HG03103 (cell line): ENCODE measurements at regions not wholly inside any gene's neighbourhood (a gene's known extent, or its start where the extent isn't known, plus 50 kb on each side); places are given as distances from the start of the nearest gene placed in this dataset.
A peak's percentile ranks its signal among the peaks of the same experiment; 100 is the strongest.

ENCODE experiments used
- ATAC-seq: cut with Tn5 transposase; IDR thresholded peaks from one replicate; pipeline ENCODE4 v1.9.1; 2021; ENCODE audit warnings: low read depth; ENCODE audit not compliant: unreplicated experiment

GRCh38 chr4:121534187-121534586 lies 153.4 kb upstream of the QRFPR start:
- no peak for ATAC-seq

GRCh38 chr4:121526509-121526908 lies 145.7 kb upstream of the QRFPR start:
- ATAC-seq: no peak

DNA sequence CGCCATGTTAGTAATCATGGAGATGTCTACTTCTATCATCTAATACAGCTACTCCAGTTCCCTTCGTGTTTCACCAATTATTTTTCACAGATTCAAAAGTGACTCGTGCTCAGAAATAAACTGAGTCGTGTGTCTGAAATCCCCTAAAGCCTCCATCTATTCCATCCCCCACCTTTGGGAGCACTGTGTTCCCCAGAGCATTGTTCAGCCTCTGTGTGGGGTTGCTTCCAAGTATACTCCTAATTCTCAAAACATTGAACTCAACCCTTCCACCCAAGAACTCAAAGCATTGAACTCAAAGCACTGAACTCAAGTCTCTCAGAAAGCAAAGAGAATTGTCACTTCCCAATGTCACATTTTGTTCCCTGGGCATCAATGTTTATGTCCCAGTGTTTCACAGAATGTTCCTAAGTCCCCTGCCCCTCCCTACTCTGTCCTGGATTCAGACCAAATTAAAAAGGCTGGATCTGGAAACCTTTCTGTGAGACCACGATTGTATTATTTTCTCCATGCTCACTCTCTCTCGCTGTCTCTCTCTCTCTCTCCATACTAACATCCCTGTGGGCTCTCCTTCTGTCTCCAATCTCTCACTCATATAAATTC lies 138.5 kb upstream of the QRFPR start:
- no peak for ATAC-seq

DNA sequence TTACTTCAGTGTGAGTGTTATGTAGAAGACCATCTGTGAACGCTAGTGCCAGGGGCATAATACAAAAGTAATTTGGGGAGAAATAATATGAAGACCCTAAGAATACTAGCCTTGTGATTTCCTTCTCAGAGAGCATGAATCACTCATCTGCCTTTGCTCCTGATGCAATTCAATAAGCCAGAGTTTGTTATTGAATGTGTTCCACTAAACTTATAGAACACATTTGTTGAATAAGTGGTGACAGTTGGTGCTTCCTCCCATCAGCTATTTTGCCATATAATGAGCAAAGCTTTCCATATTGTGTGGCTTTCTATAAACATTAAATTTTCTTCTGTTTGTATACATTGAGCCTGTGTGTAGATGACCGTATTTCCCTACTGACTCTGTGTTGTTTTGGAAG lies 136.4 kb upstream of the QRFPR start:
- no peak for ATAC-seq

DNA sequence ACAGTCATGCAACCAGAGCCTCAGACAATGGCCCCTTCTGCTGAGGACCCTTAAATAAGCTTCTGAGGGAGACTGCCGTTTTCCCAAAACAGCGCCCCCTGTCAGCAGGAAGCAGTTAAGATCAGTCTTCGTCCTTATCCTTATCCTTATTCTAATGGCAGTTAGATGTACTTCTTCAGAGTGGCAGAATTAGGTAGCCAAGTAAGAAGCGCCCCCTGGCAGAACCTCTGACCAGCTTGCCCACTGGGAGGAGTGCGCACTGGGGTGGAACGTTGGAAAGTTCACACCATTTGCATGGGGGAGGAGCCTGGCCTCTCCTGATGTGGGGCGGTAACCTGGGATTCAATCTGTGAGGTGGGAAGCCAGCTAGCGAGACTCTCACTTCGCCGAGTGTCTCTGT lies 133.6 kb upstream of the QRFPR start:
- ATAC-seq: no peak

GRCh38 chr4:121510341-121510874 lies 129.6 kb upstream of the QRFPR start:
- peak; percentile 53 for ATAC-seq

DNA sequence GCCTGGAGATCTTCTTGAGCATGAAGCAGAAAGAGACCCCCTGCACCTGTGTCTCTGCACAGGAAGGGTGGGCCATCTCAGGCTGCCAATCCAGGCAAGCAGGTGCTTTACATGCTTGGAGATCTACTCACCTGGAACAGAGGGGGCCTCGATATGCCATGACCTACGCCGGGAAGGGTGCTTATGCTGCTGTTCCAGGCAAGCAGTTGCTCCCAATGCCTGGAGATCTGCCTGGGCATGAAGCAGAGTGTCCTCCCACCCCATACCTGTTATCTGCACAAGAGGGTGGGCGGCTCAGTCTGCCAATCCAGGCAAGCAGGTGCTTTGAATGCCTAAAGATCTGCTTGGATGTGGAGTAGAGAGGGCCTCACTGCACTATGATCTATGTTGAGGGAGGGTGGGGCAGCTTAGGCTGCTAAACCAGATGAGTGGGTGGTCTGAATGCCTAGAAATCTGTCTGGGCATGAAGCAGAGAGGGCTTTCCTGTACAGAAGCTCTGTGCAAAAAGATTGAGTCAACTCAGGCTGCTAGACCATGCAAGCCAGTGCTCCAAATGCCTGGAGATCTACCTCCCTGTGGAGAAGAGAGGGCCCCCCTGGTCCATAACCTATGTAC lies 104.5 kb upstream of the QRFPR start:
- ATAC-seq: no peak

GRCh38 chr4:121484633-121485032 lies 103.8 kb upstream of the QRFPR start:
- ATAC-seq: peak; percentile 98

- ATAC-seq: no peak
Measured at GRCh38 chr4:121479808-121480207, 99.0 kb upstream of the QRFPR start.

GRCh38 chr4:121477480-121477879 lies 96.7 kb upstream of the QRFPR start:
- no peak for ATAC-seq

GRCh38 chr4:121477079-121477478 lies 96.3 kb upstream of the QRFPR start:
- no peak for ATAC-seq

DNA sequence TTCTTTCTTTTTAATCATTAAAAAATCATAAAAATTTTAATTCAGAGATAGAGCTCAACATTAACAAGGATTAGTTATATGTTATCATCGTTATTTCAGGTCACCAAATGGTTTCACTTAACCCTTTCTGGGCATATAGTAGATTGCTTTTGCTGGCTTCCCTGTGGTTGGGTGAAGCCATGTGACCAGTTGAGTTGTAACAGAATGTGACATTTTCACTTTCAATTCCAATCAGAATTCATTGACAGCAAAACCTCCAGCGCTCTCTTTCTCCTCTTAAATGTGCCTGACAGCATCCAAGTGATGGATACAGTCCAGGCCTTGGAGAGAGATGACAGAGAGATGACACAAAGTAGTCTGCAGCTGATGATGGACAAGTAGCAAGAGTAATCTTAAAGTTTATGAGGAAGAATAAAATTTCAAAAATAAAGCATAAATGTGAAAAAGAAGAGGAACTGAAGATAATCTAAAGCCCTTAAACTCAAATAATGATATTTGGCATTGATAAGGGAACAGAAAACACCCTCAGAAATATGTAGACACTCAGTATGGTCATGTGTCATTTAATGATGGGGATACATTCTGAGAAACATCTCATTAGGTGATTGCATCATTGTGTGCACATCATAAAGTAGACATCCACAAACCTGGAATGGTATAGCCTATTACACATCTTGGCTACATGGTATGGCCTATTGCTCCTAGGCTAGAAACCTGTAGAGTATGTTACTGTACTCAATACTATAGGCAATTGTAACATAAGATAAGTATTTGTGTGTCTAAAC lies 92.3 kb upstream of the QRFPR start:
- ATAC-seq: peak; percentile 86

DNA sequence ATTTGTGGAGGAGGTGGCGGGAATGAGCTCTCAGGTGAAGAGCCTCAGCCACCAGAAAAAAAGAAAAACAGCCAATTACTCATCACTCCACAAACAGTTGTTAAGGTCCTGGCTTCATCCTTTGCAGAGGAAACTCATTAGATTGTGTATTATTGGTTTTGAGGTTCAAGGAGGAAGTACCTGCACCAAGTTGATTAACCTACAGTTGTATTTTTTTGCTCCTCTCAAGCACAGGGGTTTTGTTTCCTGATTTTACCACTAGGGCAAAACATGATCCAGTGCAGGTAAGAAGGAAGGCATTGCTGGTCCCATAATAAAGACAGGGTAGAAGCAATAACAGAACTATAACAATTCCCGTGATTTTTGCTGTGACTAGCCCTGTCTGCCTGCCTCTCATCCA lies 84.0 kb upstream of the QRFPR start:
- ATAC-seq: no peak

DNA sequence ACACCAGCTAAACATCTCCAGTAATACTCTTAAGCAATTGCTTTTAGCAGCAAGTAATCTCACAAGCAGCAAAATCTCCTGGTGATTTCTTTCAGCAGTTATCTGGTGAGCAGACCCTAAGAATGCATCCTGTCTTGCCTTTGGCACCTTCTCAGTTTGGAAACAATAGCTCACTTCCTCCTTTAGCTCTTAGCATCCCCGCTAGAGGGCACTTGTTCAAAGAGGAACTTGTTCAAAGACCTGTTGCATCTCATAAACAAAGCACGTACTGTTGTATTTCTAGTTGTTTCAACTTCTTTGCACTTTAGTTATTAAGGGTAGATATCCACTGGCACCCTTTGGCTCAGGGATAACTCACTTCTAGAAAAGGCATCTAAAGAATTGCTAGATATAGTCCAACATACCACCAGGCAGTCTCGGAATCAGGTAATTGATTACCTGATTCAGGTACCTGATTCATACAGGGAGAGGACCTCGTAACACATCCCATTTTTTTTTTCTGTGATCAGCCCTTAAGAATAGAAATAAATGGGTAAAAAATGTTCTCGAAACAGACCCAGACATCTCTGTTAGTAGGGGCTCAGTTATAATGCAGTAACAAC lies 81.9 kb upstream of the QRFPR start:
- peak; percentile 92 for ATAC-seq

- ATAC-seq: no peak
Measured at GRCh38 chr4:121459026-121459425, 78.2 kb upstream of the QRFPR start.

DNA sequence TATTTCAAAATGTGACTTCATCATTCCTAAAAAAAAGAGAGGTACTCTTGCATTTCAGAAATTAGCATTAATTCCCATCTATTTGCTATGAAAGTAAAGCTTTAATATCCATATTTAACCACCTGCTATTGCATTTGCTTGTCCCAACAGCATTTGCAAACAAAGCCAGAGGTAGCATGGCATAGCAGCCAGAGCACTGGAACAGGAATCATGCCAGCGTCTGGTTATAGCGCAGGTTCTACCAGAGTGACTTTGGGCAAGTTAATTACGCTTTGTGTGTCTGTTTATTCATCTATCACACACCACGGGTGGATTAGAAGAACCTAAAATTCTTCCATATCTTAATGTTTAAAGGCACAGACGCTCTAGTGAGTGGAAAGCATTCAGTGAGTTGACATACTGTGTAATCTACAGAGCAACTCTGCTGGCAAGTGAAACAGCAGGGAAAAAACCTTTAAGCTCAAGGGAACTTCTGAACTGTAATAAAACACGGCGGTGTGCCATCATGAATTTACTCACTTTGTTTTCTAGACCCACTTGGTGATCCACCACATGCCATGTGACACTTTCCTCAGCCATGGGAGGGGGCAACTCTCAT lies 76.6 kb upstream of the QRFPR start:
- no peak for ATAC-seq

DNA sequence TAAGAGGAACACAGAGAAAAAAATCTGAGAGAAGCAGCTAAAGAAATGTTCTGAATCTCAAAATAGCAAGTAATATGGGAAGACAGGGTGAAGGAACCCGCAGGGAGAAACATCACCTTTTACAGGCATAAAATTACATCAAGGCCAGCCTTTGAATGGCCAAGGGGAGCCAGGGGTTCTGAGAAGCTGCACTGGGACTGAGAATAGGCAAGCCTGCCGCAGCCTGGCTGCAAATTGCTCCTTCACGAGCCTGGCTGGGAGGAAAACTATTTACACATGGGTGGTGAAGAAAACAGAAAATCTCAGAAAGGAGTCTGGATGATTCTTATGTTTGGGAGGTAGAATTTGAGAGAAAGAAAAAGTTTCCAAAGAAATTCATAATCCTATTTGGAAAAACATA lies 74.5 kb upstream of the QRFPR start:
- ATAC-seq: no peak

DNA sequence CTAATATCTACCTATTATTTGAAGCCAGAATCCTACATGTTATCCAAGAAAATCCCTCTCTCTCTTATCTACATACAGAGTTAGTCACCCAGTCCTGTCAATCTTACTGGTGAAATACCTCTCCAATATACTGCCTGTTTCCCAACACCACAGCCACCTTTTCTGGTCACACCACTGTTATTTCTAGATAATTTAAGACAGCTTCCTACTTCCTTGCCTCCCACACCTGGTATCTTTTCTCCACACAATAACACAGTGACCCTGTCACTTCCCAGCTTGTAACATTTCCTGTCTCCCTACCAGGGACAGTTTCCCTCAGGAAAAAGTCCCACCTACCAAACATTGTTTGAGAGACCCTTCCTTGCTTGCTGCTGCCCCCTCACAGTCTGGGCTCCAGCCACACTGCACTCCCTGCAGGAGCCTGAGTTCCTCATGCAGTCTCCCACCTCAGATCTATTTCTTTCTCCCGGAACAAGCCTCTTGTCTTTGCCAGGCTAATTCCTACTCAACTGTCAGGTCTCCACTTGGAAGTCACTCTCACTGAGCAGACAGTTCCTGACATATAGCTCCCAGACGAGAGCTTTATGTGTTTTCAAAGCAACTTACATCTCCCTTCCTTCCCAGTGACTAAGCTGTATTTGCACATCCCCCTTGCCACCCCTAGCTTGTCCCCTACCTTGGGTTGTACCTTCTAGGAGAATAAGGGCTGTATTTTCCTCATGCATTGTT lies 73.6 kb upstream of the QRFPR start:
- ATAC-seq: no peak

GRCh38 chr4:121451310-121451709 lies 70.5 kb upstream of the QRFPR start:
- ATAC-seq: no peak

DNA sequence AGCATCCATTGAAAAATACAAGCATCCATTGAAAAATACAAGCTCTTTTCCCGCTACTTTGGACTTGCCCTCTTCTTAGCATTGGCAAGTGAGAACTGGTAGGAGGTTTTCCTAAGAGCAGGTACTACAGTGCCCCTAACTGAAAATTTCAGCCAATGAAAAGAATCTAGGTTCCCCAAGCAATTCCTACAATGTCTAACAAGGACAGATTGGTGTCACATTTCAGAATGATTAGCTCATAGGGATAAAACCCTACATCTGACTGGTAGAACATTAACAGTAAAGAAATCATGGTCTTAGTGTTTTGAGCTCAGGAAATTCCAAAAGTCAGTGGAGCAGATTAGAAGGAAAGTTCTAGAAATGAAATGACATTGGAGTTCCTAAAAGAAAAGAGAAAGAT lies 68.6 kb upstream of the QRFPR start:
- no peak for ATAC-seq
